Tibial artery (tissue), 4 donors: ENCODE measurements at regions not wholly inside any gene's neighbourhood (a gene's known extent, or its start where the extent isn't known, plus 50 kb on each side); places are given as distances from the start of the nearest gene placed in this dataset.

Experiments used
- DNase-seq, 2 donors: peaks; one replicate each; pipeline ENCODE4 v3.0.0-alpha.2; 2019
- H3K27ac ChIP-seq, 2 donors: fragments of 200-600 bp; sonication (generic) in 1 of 2; 1 replicate in 1 of 2; 2 replicates in 1 of 2; pipeline ENCODE4 v1.5.1; 2018 to 2019; ENCODE audit warnings: mild to moderate bottlenecking in 1 of 2
- H3K27me3 ChIP-seq, 2 donors: fragments of 200-600 bp; sonication (generic) in 1 of 2; one replicate each; pipeline versions ENCODE4 v1.5.1 to v1.6.0; 2016 to 2019
- H3K36me3 ChIP-seq, 3 donors: fragments of 200-600 bp; sonication (generic) in 2 of 3; one replicate each; pipeline ENCODE4 v1.5.1; 2016 to 2019; ENCODE audit warnings: mild to moderate bottlenecking in 2 of 3
- H3K4me1 ChIP-seq, 4 donors: fragments of 200-600 bp; sonication (generic) in 2 of 4; 1 replicate in 3 of 4; 2 replicates in 1 of 4; pipeline ENCODE4 v1.5.1; 2016 to 2019
- H3K4me3 ChIP-seq, 2 donors: fragments of 200-600 bp; sonication (generic) in 1 of 2; 1 replicate in 1 of 2; 2 replicates in 1 of 2; pipeline ENCODE4 v1.5.1; 2018 to 2019; ENCODE audit warnings: mild to moderate bottlenecking in 2 of 2
- H3K9me3 ChIP-seq, 3 donors: fragments of 200-600 bp; sonication (generic) in 1 of 3; one replicate each; pipeline ENCODE4 v1.5.1; 2016 to 2019
- CTCF ChIP-seq, 2 experiments: fragments of 200-600 bp in 1 of 2; fragments of 450-650 bp in 1 of 2; IDR thresholded peaks; one replicate each; pipeline ENCODE4 v1.5.1; 2017 to 2019; ENCODE audit warnings: antibody characterized with exemption in 2 of 2, mild to moderate bottlenecking in 1 of 2, moderate library complexity in 1 of 2
- intact Hi-C: fragments of 100-400 bp; cut with DNase I; formaldehyde crosslinking; loops from one replicate; pipeline ENCODE4 v1.15.0; 2023; ENCODE audit warnings: low total_unique reads

GRCh38 chr4:165548702-165549101 is 169.9 kb downstream of the CPE start:
- no peak for DNase-seq
- Histone ChIP-seq H3K36me3 (no peaks in the 10 kb centered on the region), H3K4me3 (no peak overlapping the region), H3K27me3 (no peaks in the 10 kb centered on the region), H3K4me1 (no peaks in the 10 kb centered on the region), H3K9me3 (no peaks in the 10 kb centered on the region), H3K27ac (no peak overlapping the region)
- no peak for TF ChIP-seq CTCF (IDR thresholded peaks at IDR 0.05)
- intact Hi-C loops, result no loop called here

GRCh38 chr4:165553221-165553810 is 174.5 kb downstream of the CPE start:
- H3K4me1 ChIP-seq, result no peaks in the 10 kb centered on the region
- no peaks in the 10 kb centered on the region for H3K27me3 ChIP-seq
- no peak overlapping the region for H3K4me3 ChIP-seq
- no peak for TF ChIP-seq CTCF (IDR thresholded peaks at IDR 0.05)
- H3K36me3 ChIP-seq, result no peaks in the 10 kb centered on the region
- intact Hi-C loops, result no loop called here
- DNase-seq, result no peak
- H3K27ac ChIP-seq, result no peak overlapping the region
- H3K9me3 ChIP-seq, result no peaks in the 10 kb centered on the region

GRCh38 chr4:165555302-165555701 is 176.5 kb downstream of the CPE start:
- H3K4me1 ChIP-seq, result no peaks in the 10 kb centered on the region
- no peaks in the 10 kb centered on the region for H3K9me3 ChIP-seq
- no peak overlapping the region for H3K4me3 ChIP-seq
- no peak for DNase-seq
- H3K36me3 ChIP-seq, result no peaks in the 10 kb centered on the region
- H3K27ac ChIP-seq, result no peak overlapping the region
- H3K27me3 ChIP-seq, result no peaks in the 10 kb centered on the region
- intact Hi-C loops, result no loop called here
- TF ChIP-seq CTCF (IDR thresholded peaks at IDR 0.05), result no peak

- no peak for TF ChIP-seq CTCF (IDR thresholded peaks at IDR 0.05)
- no peaks in the 10 kb centered on the region for H3K9me3 ChIP-seq
- DNase-seq, result no peak
- H3K36me3 ChIP-seq, result no peaks in the 10 kb centered on the region
- no peaks in the 10 kb centered on the region for H3K27me3 ChIP-seq
- no peak overlapping the region for H3K4me3 ChIP-seq
- no peaks in the 10 kb centered on the region for H3K4me1 ChIP-seq
- no peak overlapping the region for H3K27ac ChIP-seq
- intact Hi-C loops, result no loop called here
These were observed 177.6 kb downstream of the CPE start for GRCh38 chr4:165556383-165556782.

GRCh38 chr4:165560941-165561340 is 182.1 kb downstream of the CPE start:
- no peak for DNase-seq
- Histone ChIP-seq H3K9me3 (no peaks in the 10 kb centered on the region), H3K27ac (no peak overlapping the region), H3K27me3 (no peaks in the 10 kb centered on the region), H3K4me3 (no peak overlapping the region), H3K4me1 (peaks cover 0 to 18% (median 0%) of the 10 kb centered on the region in 4 donors), H3K36me3 (no peaks in the 10 kb centered on the region)
- no peak for TF ChIP-seq CTCF (IDR thresholded peaks at IDR 0.05)
- intact Hi-C loops, result no loop called here

- H3K9me3 ChIP-seq, result no peaks in the 10 kb centered on the region
- H3K27ac ChIP-seq, result no peak overlapping the region
- peaks cover 0 to 18% (median 0%) of the 10 kb centered on the region in 4 donors for H3K4me1 ChIP-seq
- H3K27me3 ChIP-seq, result no peaks in the 10 kb centered on the region
- H3K36me3 ChIP-seq, result no peaks in the 10 kb centered on the region
- no peak overlapping the region for H3K4me3 ChIP-seq
- DNase-seq, result no peak
- intact Hi-C loops, result no loop called here
- TF ChIP-seq CTCF (IDR thresholded peaks at IDR 0.05), result no peak
These were observed 185.0 kb downstream of the CPE start for GRCh38 chr4:165563851-165564250.
